ENCODE measurements at regions not wholly inside any gene's neighbourhood (a gene's known extent, or its start where the extent isn't known, plus 50 kb on each side); places are given as distances from the start of the nearest gene placed in this dataset.

DNA sequence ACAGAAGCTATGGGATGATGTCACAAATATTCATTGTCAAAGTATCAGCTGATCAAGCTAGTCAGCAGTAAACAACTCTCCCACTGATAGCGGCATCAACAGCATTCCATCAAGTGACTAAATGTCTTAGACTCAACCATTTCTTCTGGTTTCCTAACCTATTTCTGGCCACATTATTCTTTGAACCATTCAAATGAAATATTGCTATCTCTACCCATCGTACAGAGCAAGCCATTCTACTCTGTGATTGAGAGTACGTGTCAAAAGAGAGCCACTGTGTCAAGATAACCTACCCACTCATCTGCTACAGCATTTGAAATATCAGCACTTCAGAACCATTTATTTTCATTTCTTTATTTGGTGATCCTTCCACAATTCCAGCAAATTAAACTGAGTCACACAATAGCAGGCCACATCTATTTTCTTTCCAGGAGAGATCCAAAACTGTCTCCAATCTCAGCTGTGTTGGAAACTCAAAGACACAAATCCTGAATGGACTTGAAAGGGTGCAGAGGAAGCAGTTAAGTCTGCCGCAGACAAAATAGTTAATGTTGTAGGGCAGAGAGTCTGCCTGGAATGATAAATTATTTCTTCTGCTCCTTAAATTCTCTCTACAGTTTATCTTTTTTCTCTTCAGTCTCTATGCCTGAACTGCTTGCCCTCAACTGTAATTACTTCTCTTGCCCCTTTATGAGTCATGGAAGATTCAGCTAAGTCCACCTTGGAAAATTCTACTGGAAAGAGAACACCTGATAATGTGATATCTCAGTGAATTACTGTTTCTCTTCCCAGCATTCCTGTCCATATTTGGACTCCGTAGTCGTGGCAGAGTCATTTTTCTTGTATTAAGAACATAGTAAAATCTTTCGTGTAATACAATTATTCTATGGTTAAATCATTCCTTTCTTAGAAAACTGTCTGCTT, 364.8 kb downstream of the PDGFC start:
- H3K27me3 Mint-ChIP-seq: no peaks in the 10 kb centered on the region
- H3K27ac Mint-ChIP-seq: no peak overlapping the region
- no peaks in the 10 kb centered on the region for H3K36me3 Mint-ChIP-seq
- no peaks in the 10 kb centered on the region for H3K4me1 Mint-ChIP-seq
- ATAC-seq: no peak
- no peak overlapping the region for H3K4me3 Mint-ChIP-seq
- peaks cover 0 to 16% (median 4%) of the 10 kb centered on the region in 9 donors for H3K9me3 Mint-ChIP-seq
- no peak for DNase-seq
- POLR2A ChIA-PET: no interaction called here

DNA sequence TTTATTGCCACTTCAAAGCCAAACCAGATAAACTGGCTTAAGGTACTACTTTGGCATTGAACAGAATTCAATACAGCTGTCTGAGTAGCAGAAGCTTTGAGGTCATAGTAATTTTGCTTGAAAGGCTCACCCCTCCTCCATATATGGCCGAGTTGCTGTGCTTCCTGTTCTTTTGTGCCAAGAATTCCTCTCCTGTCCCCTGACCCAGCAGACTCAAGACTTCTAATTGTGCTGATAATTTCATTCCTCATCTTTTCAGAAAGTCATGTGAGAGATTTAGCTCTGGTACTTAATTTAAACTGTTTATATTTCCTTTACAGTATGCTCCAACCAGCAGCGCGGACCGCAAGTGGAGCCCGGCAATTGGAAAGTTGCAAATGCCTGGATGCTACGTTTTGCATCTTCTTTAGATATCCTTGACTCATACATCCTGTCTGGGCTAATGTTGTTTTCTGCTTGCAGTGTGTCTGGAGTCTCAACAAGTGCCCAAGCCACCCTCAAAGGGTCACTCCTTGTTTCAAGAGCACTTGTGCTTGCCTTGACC, 373.4 kb downstream of the PDGFC start:
- Mint-ChIP-seq H3K4me1 (no peaks in the 10 kb centered on the region), H3K4me3 (no peak overlapping the region), H3K27me3 (no peaks in the 10 kb centered on the region), H3K36me3 (no peaks in the 10 kb centered on the region), H3K27ac (no peak overlapping the region), H3K9me3 (peaks cover 0 to 17% (median 6%) of the 10 kb centered on the region in 9 donors)
- DNase-seq (no peak), ATAC-seq (no peak)
- POLR2A ChIA-PET: no interaction called here

DNA sequence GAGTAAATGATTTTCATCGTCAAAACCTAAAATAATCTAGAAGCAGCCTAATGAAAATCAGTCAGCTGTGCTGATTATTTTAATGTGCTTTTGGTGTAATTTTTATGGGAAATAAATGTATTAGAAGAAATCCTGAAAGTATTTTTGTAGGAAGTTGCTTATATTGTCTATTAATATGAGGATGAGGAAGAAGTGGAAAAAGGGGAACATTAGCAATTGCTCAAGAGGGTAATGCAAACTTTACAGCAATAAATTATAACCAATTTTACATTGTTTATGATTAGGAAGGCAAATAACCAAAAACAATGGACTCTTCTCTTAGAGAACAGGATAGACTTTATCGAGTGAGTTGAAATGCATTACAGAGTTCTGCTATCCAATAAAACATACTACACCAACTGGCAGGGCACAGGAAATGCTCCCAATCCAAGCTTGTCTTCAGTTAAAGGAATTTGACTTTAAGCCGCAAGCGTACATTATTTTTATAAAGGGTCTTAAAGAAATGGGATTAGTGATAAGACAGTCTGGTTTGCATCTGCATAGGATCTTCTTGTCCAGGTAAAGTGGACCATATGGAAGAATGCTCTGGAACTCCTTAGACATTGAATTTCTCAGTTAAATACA, 374.8 kb downstream of the PDGFC start:
- no peak for ATAC-seq
- Mint-ChIP-seq H3K4me3 (no peak overlapping the region), H3K9me3 (peaks cover 0 to 23% (median 4%) of the 10 kb centered on the region in 9 donors), H3K27ac (no peak overlapping the region), H3K4me1 (no peaks in the 10 kb centered on the region), H3K27me3 (no peaks in the 10 kb centered on the region), H3K36me3 (no peaks in the 10 kb centered on the region)
- DNase-seq: no peak
- POLR2A ChIA-PET: no interaction called here

DNA sequence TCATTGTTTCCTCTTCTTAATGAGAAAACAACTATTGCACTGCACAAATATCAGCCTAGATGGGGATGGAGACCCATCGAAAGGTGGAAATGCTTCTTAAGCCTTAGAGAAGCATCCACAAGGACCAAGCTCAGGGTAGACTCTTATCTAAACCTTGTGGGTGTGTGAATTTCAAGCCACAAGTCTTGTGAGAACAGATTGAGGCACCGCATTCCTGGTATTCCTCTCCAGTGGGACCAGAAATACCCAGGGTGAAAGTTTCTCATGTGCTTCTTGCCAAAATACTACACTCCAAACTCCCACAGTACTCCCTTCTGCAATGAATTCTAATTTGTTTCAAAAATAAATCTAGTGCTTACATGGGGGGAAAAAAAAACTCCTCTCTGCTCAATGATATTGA, 375.6 kb downstream of the PDGFC start:
- no peak for DNase-seq
- ATAC-seq: no peak
- no peak overlapping the region for H3K4me3 Mint-ChIP-seq
- POLR2A ChIA-PET: no interaction called here
- H3K27ac Mint-ChIP-seq: no peak overlapping the region
- no peaks in the 10 kb centered on the region for H3K4me1 Mint-ChIP-seq
- H3K9me3 Mint-ChIP-seq: peaks cover 0 to 15% (median 4%) of the 10 kb centered on the region in 9 donors
- H3K27me3 Mint-ChIP-seq: no peaks in the 10 kb centered on the region
- no peaks in the 10 kb centered on the region for H3K36me3 Mint-ChIP-seq

DNA sequence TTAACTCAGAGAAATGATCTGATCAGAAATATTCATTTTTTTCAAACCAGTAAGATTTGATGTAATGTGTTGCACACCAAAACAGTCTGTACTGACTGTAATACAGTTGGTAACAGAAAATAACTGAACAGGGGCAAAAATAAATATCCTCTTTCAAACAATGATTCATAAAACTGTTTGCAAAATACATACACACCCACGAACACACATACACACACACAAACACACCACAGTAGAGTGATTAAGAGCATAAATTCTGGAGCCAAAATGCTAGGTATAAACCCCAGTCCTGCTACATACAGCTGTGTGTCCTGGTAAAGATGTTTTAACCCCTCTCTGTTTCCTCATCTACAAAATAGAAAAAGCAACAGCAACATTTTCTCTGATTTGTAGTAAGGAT, 376.6 kb downstream of the PDGFC start:
- DNase-seq (no peak), ATAC-seq (no peak)
- H3K36me3 Mint-ChIP-seq: no peaks in the 10 kb centered on the region
- POLR2A ChIA-PET: no interaction called here
- H3K4me1 Mint-ChIP-seq: no peaks in the 10 kb centered on the region
- H3K27ac Mint-ChIP-seq: no peak overlapping the region
- no peaks in the 10 kb centered on the region for H3K27me3 Mint-ChIP-seq
- peaks cover 0 to 14% (median 3%) of the 10 kb centered on the region in 9 donors for H3K9me3 Mint-ChIP-seq
- H3K4me3 Mint-ChIP-seq: no peak overlapping the region

DNA sequence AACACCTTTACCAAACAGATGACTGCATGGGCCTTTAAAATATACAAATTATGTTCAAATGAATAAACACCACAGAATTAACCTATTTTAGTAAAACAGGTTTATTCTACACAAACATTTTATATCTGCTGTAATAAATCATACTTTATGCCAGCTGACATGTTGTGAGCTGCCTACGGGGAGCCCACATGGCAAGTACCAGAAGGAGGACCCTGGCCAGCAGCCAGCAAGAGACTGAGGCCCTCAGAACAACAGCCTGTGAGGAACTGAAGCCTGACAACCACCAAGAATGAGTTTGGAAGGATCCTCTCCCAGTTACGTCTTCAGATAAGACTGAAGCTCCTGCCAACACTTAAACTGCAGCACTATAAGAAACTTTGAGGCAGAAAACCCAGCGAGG, 377.0 kb downstream of the PDGFC start:
- no peak for DNase-seq
- ATAC-seq: no peak
- Mint-ChIP-seq H3K9me3 (peaks cover 0 to 14% (median 2%) of the 10 kb centered on the region in 9 donors), H3K36me3 (no peaks in the 10 kb centered on the region), H3K4me1 (no peaks in the 10 kb centered on the region), H3K27ac (no peak overlapping the region), H3K27me3 (no peaks in the 10 kb centered on the region), H3K4me3 (no peak overlapping the region)
- POLR2A ChIA-PET: no interaction called here

DNA sequence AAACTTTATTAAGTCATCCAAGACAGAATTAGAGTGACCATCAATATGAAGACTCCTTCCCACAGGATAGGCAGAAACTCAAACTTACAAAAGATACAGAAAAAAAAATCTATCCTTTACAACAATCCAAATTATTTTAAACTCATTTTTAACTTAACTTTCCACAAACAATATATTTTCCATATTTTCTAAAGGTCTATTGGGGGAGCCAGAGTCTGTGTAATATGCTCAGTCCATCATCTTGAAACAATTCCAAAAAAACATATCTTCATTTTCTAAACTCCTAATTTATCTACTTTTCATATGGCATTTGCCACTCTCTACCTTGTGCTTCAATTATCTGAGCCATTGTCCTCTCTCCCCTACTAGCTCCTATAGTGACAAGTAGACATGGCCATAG, 378.1 kb downstream of the PDGFC start:
- POLR2A ChIA-PET: no interaction called here
- H3K36me3 Mint-ChIP-seq: no peaks in the 10 kb centered on the region
- H3K4me1 Mint-ChIP-seq: no peaks in the 10 kb centered on the region
- H3K27me3 Mint-ChIP-seq: no peaks in the 10 kb centered on the region
- no peak overlapping the region for H3K27ac Mint-ChIP-seq
- H3K9me3 Mint-ChIP-seq: peaks cover 0 to 14% (median 3%) of the 10 kb centered on the region in 9 donors
- H3K4me3 Mint-ChIP-seq: no peak overlapping the region
- no peak for ATAC-seq
- no peak for DNase-seq

DNA sequence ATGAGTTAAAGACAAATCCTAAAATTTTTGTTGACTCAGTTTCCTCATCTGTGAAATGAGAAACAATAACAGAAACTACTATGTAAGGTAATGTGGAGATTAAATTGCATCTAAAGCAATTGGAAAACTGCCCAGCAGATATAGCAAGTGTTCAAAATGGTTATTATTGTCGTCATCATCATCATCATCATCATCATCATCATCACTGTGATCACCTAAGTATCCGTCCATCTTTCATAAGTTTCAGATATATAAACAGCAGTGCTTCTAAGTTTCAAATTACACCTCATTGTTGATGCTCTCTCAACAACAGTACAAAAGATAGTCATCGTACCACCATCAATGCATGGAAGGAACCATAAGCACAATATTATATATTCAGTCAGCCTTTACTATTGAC, 379.9 kb downstream of the PDGFC start:
- no peaks in the 10 kb centered on the region for H3K4me1 Mint-ChIP-seq
- no peak overlapping the region for H3K27ac Mint-ChIP-seq
- H3K36me3 Mint-ChIP-seq: no peaks in the 10 kb centered on the region
- H3K27me3 Mint-ChIP-seq: no peaks in the 10 kb centered on the region
- DNase-seq (no peak), ATAC-seq (no peak)
- POLR2A ChIA-PET: no interaction called here
- H3K4me3 Mint-ChIP-seq: no peak overlapping the region
- H3K9me3 Mint-ChIP-seq: peaks cover 0 to 14% (median 3%) of the 10 kb centered on the region in 9 donors

DNA sequence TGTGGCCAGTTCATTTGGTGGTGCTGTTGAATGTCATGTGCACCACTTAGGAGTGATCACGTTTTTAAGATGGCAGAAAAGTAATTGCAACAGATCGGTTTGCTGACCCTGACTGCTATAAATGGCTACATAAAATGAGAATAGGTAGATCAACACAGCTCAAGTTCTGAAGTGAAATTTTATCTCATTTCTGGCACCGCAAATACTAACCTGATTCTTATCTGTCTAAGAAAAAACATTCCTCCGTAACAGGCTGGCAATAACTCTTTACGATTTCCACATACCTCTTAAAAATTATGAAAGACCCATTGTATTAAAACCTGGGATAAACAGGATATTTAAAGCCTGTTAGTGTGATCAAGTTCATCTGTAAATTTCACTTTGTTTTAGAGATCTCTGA, 387.5 kb downstream of the PDGFC start:
- H3K36me3 Mint-ChIP-seq: no peaks in the 10 kb centered on the region
- H3K4me3 Mint-ChIP-seq: no peak overlapping the region
- H3K9me3 Mint-ChIP-seq: peaks cover 0 to 8% (median 0%) of the 10 kb centered on the region in 9 donors

DNA sequence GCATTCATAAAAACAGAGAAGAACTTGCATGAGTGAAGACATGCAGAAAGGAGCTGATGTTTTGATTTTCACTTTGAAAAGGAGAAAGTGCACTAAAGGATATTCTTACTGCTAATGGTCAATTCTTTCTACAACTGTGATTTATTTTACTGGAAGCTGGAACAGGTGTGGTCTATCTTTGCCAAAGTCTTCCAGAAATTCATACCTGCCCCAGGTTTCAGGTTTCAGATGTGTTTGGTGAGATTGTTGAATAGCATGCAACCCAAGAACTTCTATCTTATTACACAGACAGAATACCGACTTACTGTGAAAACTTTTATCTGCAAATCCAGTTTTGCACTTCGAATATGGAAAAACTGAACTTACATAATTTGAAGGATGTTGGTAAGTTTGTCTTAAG, 388.3 kb downstream of the PDGFC start:
- H3K27me3 Mint-ChIP-seq: no peaks in the 10 kb centered on the region
- no peak overlapping the region for H3K4me3 Mint-ChIP-seq
- H3K27ac Mint-ChIP-seq: no peak overlapping the region
- H3K36me3 Mint-ChIP-seq: no peaks in the 10 kb centered on the region
- ATAC-seq: no peak
- H3K9me3 Mint-ChIP-seq: peaks cover 0 to 8% (median 0%) of the 10 kb centered on the region in 9 donors
- POLR2A ChIA-PET: no interaction called here
- DNase-seq: no peak
- H3K4me1 Mint-ChIP-seq: no peaks in the 10 kb centered on the region

More for the DNA sequence above, 387.5 kb downstream of the PDGFC start:
- Mint-ChIP-seq H3K27ac (no peak overlapping the region), H3K4me1 (no peaks in the 10 kb centered on the region), H3K27me3 (no peaks in the 10 kb centered on the region)
- no peak for ATAC-seq
- no peak for DNase-seq
- POLR2A ChIA-PET: no interaction called here

DNA sequence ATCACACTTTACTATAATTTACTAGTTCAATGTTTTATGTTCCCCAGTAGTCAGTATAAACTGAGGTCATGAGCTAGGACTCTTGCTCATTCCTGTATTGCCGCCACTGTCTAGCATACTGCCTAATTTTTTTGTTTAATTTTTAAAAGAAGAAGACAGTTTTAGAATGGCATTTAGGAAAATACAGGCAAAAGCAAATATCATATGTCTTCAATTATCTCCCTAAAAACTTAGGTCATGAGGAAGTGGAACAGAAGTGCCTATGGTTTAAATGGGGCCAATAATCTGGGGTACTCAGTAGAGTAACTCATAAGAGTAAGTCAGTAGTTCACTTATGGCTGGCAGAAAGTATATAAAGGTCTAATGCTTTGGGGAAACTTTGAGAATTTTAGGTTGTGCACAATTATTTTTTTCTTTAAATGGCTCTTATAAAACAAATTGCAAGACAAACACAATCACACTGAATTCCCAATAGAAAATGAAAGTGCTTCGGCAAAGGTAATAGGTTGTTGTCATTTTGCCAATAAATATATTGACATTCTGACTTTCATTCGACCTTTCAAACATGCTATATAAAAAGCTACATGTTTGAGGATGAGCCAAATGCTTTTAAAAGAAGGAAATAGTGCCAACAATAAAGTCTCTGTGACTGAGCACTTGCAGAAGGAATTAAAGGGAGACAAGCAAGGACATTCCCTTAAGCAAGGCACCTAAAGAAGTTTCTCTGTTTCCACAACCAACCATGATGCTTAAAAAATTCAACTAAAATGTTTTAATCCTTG, 390.1 kb downstream of the PDGFC start:
- no peaks in the 10 kb centered on the region for H3K36me3 Mint-ChIP-seq
- peaks cover 0 to 9% (median 0%) of the 10 kb centered on the region in 9 donors for H3K9me3 Mint-ChIP-seq
- no peaks in the 10 kb centered on the region for H3K27me3 Mint-ChIP-seq
- H3K27ac Mint-ChIP-seq: no peak overlapping the region
- POLR2A ChIA-PET: no interaction called here
- ATAC-seq: no peak
- no peaks in the 10 kb centered on the region for H3K4me1 Mint-ChIP-seq
- no peak for DNase-seq
- no peak overlapping the region for H3K4me3 Mint-ChIP-seq

DNA sequence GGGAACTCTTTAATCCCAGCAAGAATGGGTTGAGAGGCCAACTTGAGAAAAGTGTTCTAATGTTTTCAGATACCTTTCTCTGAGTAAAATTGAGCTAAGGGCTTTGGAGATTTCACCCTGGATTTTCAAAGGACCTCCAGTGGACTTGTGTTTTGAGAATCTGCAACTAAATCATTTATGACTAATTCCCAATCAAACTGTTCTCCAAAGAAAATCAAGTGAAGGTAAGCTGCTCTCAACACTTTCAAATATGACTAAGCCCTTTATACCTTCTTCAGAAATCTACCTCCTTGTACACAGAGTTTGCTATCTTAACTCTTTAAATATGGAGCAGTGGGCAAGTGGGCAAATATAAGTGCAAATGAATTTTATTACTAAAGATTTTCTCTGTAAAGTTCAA, 392.9 kb downstream of the PDGFC start:
- no peak overlapping the region for H3K4me3 Mint-ChIP-seq
- H3K36me3 Mint-ChIP-seq: no peaks in the 10 kb centered on the region
- H3K4me1 Mint-ChIP-seq: no peaks in the 10 kb centered on the region
- no peaks in the 10 kb centered on the region for H3K27me3 Mint-ChIP-seq
- DNase-seq: no peak
- POLR2A ChIA-PET: no interaction called here
- no peak overlapping the region for H3K27ac Mint-ChIP-seq
- peaks cover 0 to 9% (median 2%) of the 10 kb centered on the region in 9 donors for H3K9me3 Mint-ChIP-seq
- ATAC-seq: no peak

DNA sequence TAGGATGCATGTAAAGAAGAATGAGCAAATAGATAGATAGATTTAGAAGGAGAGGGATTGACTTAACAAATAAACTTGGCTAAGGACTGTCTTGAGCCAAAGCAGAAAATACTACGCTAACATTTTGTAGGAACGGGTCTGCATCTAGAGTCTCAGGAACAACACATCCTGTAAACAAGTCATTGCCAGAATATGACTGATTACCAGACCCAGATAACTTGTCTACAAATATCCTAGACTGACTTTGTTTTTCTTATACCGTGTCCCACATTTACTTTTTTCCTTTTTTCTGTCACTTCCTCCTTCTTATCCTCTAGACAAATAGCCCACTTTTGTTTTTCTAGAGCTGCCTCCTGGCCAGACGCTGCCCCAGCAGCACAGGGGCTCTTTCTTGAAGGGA, 393.6 kb downstream of the PDGFC start:
- H3K36me3 Mint-ChIP-seq: no peaks in the 10 kb centered on the region
- H3K27me3 Mint-ChIP-seq: no peaks in the 10 kb centered on the region
- H3K9me3 Mint-ChIP-seq: peaks cover 0 to 9% (median 2%) of the 10 kb centered on the region in 9 donors
- POLR2A ChIA-PET: no interaction called here
- ATAC-seq: no peak
- DNase-seq: no peak
- H3K4me3 Mint-ChIP-seq: no peak overlapping the region
- no peaks in the 10 kb centered on the region for H3K4me1 Mint-ChIP-seq
- H3K27ac Mint-ChIP-seq: no peak overlapping the region
